Gastroesophageal sphincter (tissue), 4 donors: ENCODE measurements at regions not wholly inside any gene's neighbourhood (a gene's known extent, or its start where the extent isn't known, plus 50 kb on each side); places are given as distances from the start of the nearest gene placed in this dataset.

Experiments used
- ATAC-seq: fragments of 150-250 bp; one replicate; pipeline ENCODE4 v1.9.1; 2016; ENCODE audit warnings: mild to moderate bottlenecking, moderate library complexity
- H3K27ac ChIP-seq, 4 donors: fragments of 200-600 bp; sonication (generic) in 3 of 4; 1 replicate in 3 of 4; 2 replicates in 1 of 4; pipeline ENCODE4 v1.5.1; 2016 to 2019
- H3K27me3 ChIP-seq: fragments of 200-600 bp; sonication (generic); one replicate; pipeline ENCODE4 v1.5.1; 2019
- H3K36me3 ChIP-seq, 2 donors: fragments of 200-600 bp; sonication (generic); one replicate each; pipeline ENCODE4 v1.5.1; 2019; ENCODE audit warnings: control low read depth in 1 of 2
- H3K4me1 ChIP-seq, 3 donors: fragments of 200-600 bp; sonication (generic); 1 replicate in 2 of 3; 2 replicates in 1 of 3; pipeline ENCODE4 v1.5.1; 2016 to 2019; ENCODE audit warnings: control low read depth in 2 of 3
- H3K4me3 ChIP-seq, 2 donors: fragments of 200-600 bp; sonication (generic); one replicate each; pipeline ENCODE4 v1.5.1; 2019; ENCODE audit warnings: mild to moderate bottlenecking in 1 of 2, moderate library complexity in 1 of 2
- H3K9me3 ChIP-seq, 3 donors: fragments of 200-600 bp; sonication (generic); one replicate each; pipeline ENCODE4 v1.5.1; 2017 to 2019; ENCODE audit warnings: control low read depth in 2 of 3
- EP300 ChIP-seq: sonication (generic); formaldehyde crosslinking; IDR thresholded peaks from one replicate; pipeline ENCODE4 v1.6.1; 2017; ENCODE audit warnings: antibody characterized with exemption, mild to moderate bottlenecking
- POLR2A ChIP-seq, 2 donors: fragments of 450-650 bp; IDR thresholded peaks; one replicate each; pipeline ENCODE4 v1.6.1; 2017; ENCODE audit warnings: antibody characterized with exemption in 2 of 2, mild to moderate bottlenecking in 2 of 2, moderate library complexity in 1 of 2
- POLR2AphosphoS5 ChIP-seq: sonication (generic); formaldehyde crosslinking; IDR thresholded peaks from one replicate; pipeline ENCODE4 v1.6.1; 2017; ENCODE audit warnings: antibody characterized with exemption
- WGBS, 2 donors: methylation state at CpG; one replicate each; pipeline ENCODE4 v1.1.5; 2018; ENCODE audit warnings: low coverage in 1 of 2; 5-methylcytosine and 5-hydroxymethylcytosine counted together
- TF ChIP-seq, protein P1 (sequence below), 4 experiments: fragments of 200-600 bp in 2 of 4; fragments of 450-650 bp in 2 of 4; sonication (generic) in 1 of 4; IDR thresholded peaks; one replicate each; pipeline ENCODE4 v1.5.1; 2017 to 2019; ENCODE audit warnings: antibody characterized with exemption in 4 of 4, mild to moderate bottlenecking in 2 of 4, moderate library complexity in 2 of 4

DNA sequence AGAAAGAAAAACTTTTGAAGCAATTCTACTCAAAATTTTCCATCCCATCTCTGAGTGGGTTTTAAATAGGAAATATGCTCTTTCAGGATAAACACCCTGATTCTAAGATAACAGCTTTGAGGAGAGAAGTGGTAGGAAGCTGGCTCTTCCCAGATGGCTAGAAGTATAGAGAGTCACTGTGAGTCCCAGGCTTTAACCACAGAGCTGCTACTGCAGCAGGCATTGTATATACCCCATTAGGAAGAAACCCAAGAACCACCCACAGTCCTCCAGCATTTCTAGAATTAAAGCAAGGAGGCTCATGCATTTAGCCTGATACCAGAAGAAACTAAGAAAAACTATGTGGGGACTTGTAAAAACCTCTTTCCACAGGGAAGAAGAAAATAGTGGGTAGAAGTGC, 1405.6 kb upstream of the TENM4 start:
- TF ChIP-seq EP300 (no peak), POLR2AphosphoS5 (no peak), POLR2A (IDR thresholded peaks at IDR 0.05) (no peak)
- TF ChIP-seq, protein P1, sequence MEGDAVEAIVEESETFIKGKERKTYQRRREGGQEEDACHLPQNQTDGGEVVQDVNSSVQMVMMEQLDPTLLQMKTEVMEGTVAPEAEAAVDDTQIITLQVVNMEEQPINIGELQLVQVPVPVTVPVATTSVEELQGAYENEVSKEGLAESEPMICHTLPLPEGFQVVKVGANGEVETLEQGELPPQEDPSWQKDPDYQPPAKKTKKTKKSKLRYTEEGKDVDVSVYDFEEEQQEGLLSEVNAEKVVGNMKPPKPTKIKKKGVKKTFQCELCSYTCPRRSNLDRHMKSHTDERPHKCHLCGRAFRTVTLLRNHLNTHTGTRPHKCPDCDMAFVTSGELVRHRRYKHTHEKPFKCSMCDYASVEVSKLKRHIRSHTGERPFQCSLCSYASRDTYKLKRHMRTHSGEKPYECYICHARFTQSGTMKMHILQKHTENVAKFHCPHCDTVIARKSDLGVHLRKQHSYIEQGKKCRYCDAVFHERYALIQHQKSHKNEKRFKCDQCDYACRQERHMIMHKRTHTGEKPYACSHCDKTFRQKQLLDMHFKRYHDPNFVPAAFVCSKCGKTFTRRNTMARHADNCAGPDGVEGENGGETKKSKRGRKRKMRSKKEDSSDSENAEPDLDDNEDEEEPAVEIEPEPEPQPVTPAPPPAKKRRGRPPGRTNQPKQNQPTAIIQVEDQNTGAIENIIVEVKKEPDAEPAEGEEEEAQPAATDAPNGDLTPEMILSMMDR (IDR thresholded peaks at IDR 0.05): no peak
- Histone ChIP-seq H3K27ac (no peak overlapping the region), H3K4me1 (no peaks in the 10 kb centered on the region), H3K4me3 (no peak overlapping the region), H3K9me3 (no peaks in the 10 kb centered on the region), H3K27me3 (no peaks in the 10 kb centered on the region), H3K36me3 (no peaks in the 10 kb centered on the region)
- ATAC-seq: no peak

- H3K27ac ChIP-seq: no peak overlapping the region
- ATAC-seq: no peak
- H3K9me3 ChIP-seq: no peaks in the 10 kb centered on the region
- TF ChIP-seq POLR2AphosphoS5 (no peak), POLR2A (IDR thresholded peaks at IDR 0.05) (no peak), EP300 (no peak)
- TF ChIP-seq, protein P1 (IDR thresholded peaks at IDR 0.05): no peak
- 75 to 84% methylated on average over 7 to 8 of the region's 8 CpGs for WGBS, 2 donors
- H3K36me3 ChIP-seq: no peaks in the 10 kb centered on the region
- H3K27me3 ChIP-seq: no peaks in the 10 kb centered on the region
- no peak overlapping the region for H3K4me3 ChIP-seq
- no peaks in the 10 kb centered on the region for H3K4me1 ChIP-seq
Measured at GRCh38 chr11:80844110-80844819, 1403.4 kb upstream of the TENM4 start.

DNA sequence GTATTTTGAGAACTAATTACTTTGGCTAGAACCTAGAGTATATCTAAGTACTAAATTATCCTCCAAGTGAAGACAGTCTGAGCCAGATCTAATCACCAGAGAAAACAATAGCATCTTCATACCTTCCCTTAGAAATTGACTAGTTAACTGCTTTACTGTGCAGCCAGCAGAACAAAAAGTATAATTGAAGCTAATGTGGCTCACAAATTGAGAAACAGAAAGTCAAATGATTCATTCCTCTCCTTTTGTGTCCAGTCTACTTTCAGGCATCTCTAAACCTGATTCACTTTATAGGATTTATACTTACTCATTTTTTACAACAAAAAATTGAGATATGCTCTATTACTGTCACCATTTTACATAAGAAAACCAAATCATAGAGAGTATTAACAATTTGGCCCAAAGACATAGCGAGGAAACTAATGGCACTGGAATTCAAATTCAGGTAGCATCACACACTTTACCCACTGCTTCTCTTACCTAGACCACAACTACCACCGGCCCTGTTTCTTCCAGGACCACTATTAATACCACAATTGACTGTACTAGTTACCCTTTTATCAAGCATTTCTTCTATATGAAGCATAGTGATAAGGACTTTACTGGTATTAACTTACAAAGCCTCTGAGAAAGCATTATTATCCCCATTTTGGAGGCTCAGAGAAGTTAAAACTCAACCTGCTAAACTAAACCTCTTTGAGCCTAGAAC, 1402.6 kb upstream of the TENM4 start:
- no peak overlapping the region for H3K4me3 ChIP-seq
- no peaks in the 10 kb centered on the region for H3K9me3 ChIP-seq
- TF ChIP-seq POLR2A (IDR thresholded peaks at IDR 0.05) (no peak), POLR2AphosphoS5 (no peak), EP300 (no peak)
- TF ChIP-seq, protein P1 (IDR thresholded peaks at IDR 0.05): no peak
- no peaks in the 10 kb centered on the region for H3K36me3 ChIP-seq
- no peak overlapping the region for H3K27ac ChIP-seq
- no peaks in the 10 kb centered on the region for H3K27me3 ChIP-seq
- ATAC-seq: no peak
- H3K4me1 ChIP-seq: no peaks in the 10 kb centered on the region
- WGBS, 2 donors: 85 to 95% methylated on average over 2 of the region's 2 CpGs

DNA sequence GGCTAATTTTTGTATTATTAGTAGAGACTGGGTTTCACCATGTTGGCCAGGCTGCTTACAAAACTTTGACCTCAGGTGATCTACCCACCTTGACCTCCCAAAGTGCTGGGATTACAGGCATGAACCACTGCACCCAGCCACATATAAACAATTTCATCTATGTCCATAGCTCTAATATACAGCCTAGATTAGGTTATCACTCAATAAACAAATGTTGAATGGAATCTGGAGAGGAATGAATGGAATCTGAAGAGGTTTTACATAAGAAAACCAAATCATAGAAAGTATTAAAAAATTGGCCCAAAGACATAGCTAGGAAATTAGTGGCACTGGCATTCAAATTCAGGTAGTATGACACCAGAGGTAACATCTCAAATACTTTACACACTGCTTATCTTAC, 1401.4 kb upstream of the TENM4 start:
- no peak for ATAC-seq

More for the DNA sequence above, 1401.4 kb upstream of the TENM4 start:
- Histone ChIP-seq H3K27me3 (no peaks in the 10 kb centered on the region), H3K27ac (no peak overlapping the region), H3K36me3 (no peaks in the 10 kb centered on the region), H3K9me3 (no peaks in the 10 kb centered on the region), H3K4me1 (no peaks in the 10 kb centered on the region), H3K4me3 (no peak overlapping the region)
- TF ChIP-seq POLR2AphosphoS5: no peak
- no peak for TF ChIP-seq POLR2A (IDR thresholded peaks at IDR 0.05)
- TF ChIP-seq, protein P1 (IDR thresholded peaks at IDR 0.05): no peak
- no peak for TF ChIP-seq EP300
